ENCODE measurements at regions not wholly inside any gene's neighbourhood (a gene's known extent, or its start where the extent isn't known, plus 50 kb on each side); places are given as distances from the start of the nearest gene placed in this dataset.

GRCh38 chr3:156608601-156609514, 53.9 kb upstream of the SSR3 start:
- WGBS (ENCODE audit: insufficient coverage, low lambda C conversion rate): 40% methylated on average over 3 of the region's 9 CpGs
- Histone ChIP-seq H3K4me1 (ENCODE audit: control insufficient read depth, insufficient read depth, low read length) (peaks cover 28% of the 10 kb centered on the region), H3K9me3 (ENCODE audit: control insufficient read depth, low read depth, low read length) (no peaks in the 10 kb centered on the region), H3K36me3 (ENCODE audit: control insufficient read depth, insufficient read depth, low read length) (no peaks in the 10 kb centered on the region), H3K27ac (ENCODE audit: low read length) (peak overlapping the region; percentile 82), H3K4me3 (ENCODE audit: low read length) (no peak overlapping the region), H3K27me3 (ENCODE audit: control insufficient read depth, insufficient read depth, low read length) (no peaks in the 10 kb centered on the region)
- DNase-seq: peak; percentile 41 to 74

- 100% methylated on average over 1 of the region's 4 CpGs for WGBS (ENCODE audit: insufficient coverage, low lambda C conversion rate)
- Histone ChIP-seq H3K4me3 (ENCODE audit: low read length) (no peak overlapping the region), H3K36me3 (ENCODE audit: control insufficient read depth, insufficient read depth, low read length) (no peaks in the 10 kb centered on the region), H3K27ac (ENCODE audit: low read length) (peak overlapping the region; percentile 93), H3K27me3 (ENCODE audit: control insufficient read depth, insufficient read depth, low read length) (no peaks in the 10 kb centered on the region), H3K9me3 (ENCODE audit: control insufficient read depth, low read depth, low read length) (no peaks in the 10 kb centered on the region), H3K4me1 (ENCODE audit: control insufficient read depth, insufficient read depth, low read length) (peaks cover 32% of the 10 kb centered on the region)
- DNase-seq: no peak
Measured at GRCh38 chr3:156606729-156607128, 51.8 kb upstream of the SSR3 start.

DNA sequence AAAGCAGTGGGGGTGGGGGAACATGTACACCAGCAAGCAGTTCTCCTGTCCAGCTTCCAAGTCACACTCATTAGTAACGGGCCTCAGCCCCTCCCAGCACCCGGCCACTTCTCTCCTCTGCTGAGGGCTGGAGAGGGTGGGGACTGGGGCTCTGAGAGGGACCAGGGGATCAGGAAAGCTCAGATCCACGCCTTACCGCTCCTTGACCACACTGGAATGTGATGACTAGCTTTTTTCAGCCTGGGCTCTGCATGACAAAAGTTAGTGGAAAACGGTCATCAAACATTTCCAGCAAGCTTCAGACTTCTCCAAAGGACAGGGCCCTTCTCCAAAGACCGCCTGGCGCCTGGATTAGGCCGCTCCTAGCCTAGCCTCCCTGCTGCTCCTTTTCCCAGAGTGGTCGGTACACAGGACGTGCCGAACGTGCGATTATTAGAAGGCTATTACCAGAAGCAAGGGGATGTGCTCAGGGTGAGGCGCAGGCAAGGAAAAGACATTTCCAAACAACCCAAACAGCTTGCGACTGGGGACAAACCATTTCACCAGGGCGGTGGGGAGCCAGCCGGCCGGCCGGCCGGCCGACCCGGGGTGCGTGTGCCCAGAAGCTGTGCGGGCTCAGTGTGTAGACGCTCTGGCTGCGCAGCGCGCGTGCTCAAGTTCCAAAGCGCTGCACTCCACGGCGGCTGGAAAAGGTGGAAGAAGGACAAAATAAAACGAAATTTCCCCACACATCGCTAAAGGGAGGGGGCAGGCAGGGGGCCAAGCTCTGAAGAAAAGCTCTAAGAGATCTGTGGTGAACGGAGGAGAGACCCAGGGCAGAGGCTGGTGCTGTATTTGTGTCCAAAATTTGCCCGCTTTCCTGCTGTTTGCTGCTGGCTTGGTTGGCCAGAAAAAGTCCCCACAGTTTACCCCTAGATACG, 51.0 kb upstream of the SSR3 start:
- no peaks in the 10 kb centered on the region for H3K9me3 ChIP-seq (ENCODE audit: control insufficient read depth, low read depth, low read length)
- no CpG with 5 or more reads among the region's 37 CpGs for WGBS (ENCODE audit: insufficient coverage, low lambda C conversion rate)
- H3K36me3 ChIP-seq (ENCODE audit: control insufficient read depth, insufficient read depth, low read length): no peaks in the 10 kb centered on the region
- peaks cover 32% of the 10 kb centered on the region for H3K4me1 ChIP-seq (ENCODE audit: control insufficient read depth, insufficient read depth, low read length)
- DNase-seq: peak; percentile 78 to 87
- peak overlapping the region; percentile 50 for H3K4me3 ChIP-seq (ENCODE audit: low read length)
- H3K27me3 ChIP-seq (ENCODE audit: control insufficient read depth, insufficient read depth, low read length): no peaks in the 10 kb centered on the region
- H3K27ac ChIP-seq (ENCODE audit: low read length): peak overlapping the region; percentile 93

GRCh38 chr3:156604642-156605144, 49.8 kb upstream of the SSR3 start:
- H3K4me3 ChIP-seq (ENCODE audit: low read length): no peak overlapping the region
- H3K27ac ChIP-seq (ENCODE audit: low read length): peak overlapping the region; percentile 93
- no peaks in the 10 kb centered on the region for H3K36me3 ChIP-seq (ENCODE audit: control insufficient read depth, insufficient read depth, low read length)
- no peaks in the 10 kb centered on the region for H3K9me3 ChIP-seq (ENCODE audit: control insufficient read depth, low read depth, low read length)
- no CpG with 5 or more reads among the region's 2 CpGs for WGBS (ENCODE audit: insufficient coverage, low lambda C conversion rate)
- H3K4me1 ChIP-seq (ENCODE audit: control insufficient read depth, insufficient read depth, low read length): peaks cover 32% of the 10 kb centered on the region
- no peak for DNase-seq
- no peaks in the 10 kb centered on the region for H3K27me3 ChIP-seq (ENCODE audit: control insufficient read depth, insufficient read depth, low read length)
